PC-3 (cell line): ENCODE measurements at regions not wholly inside any gene's neighbourhood (a gene's known extent, or its start where the extent isn't known, plus 50 kb on each side); places are given as distances from the start of the nearest gene placed in this dataset.
"Not testable (repeated sequence)": the region's sequence is repeated elsewhere in the genome, so short reads cannot be mapped to it uniquely, and the experiment has no call there.

ENCODE experiments used
- ATAC-seq: fragments of 200-7000 bp; cut with Tn5 transposase; 2 replicates; pipeline ENCODE4 v1.9.1; 2020; ENCODE audit warnings: mild to moderate bottlenecking, moderate library complexity
- BruUV-seq: library from RNA; stranded (reverse); fragments of 400-500 nt; replicated peaks from 2 replicates; lab custom pipeline; 2021; lab: Mats Ljungman, UMichigan
- CTCF ChIA-PET: fragments of 300-600 bp; sonication (Branson Sonifier 250); formaldehyde crosslinking; loops from one replicate; lab custom pipeline; 2022; ENCODE audit warnings: antibody characterized with exemption; lab: Charles Lee
- POLR2A ChIA-PET: fragments of 300-600 bp; sonication (Branson Sonifier 250); formaldehyde crosslinking; loops from one replicate; lab custom pipeline; 2022; ENCODE audit warnings: antibody characterized with exemption; ENCODE audit not compliant: unreplicated experiment; lab: Charles Lee
- DNase-seq: peaks from one replicate; pipeline ENCODE4 v3.0.0-alpha.2; 2015
- H2AFZ ChIP-seq: fragments of 300-600 bp; sonication (generic); 2 replicates; pipeline ENCODE4 v1.6.0; 2016; ENCODE audit warnings: antibody characterized with exemption, low read length
- H3F3A ChIP-seq: fragments of 300-600 bp; sonication (generic); one replicate; pipeline ENCODE4 v1.6.0; 2017; ENCODE audit warnings: antibody characterized with exemption, low read length, control low read depth, mild to moderate bottlenecking; ENCODE audit not compliant: unreplicated experiment
- H3K27ac ChIP-seq: fragments of 300-600 bp; sonication (generic); 2 replicates; pipeline ENCODE4 v1.5.1; 2016; ENCODE audit warnings: mild to moderate bottlenecking, low read length
- H3K27me3 ChIP-seq: fragments of 300-600 bp; sonication (generic); 2 replicates; pipeline ENCODE4 v1.6.1; 2016; ENCODE audit warnings: low read length, mixed read lengths
- H3K36me3 ChIP-seq: fragments of 300-600 bp; sonication (generic); 2 replicates; pipeline ENCODE4 v1.6.1; 2016; ENCODE audit warnings: low read depth, mixed run types, low read length, mixed read lengths
- H3K4me1 ChIP-seq: fragments of 300-600 bp; sonication (generic); 2 replicates; pipeline ENCODE4 v1.5.1; 2016; ENCODE audit warnings: low read length; ENCODE audit not compliant: insufficient read depth
- H3K4me2 ChIP-seq: fragments of 300-600 bp; sonication (generic); 2 replicates; pipeline ENCODE4 v1.6.0; 2016; ENCODE audit warnings: low read length
- H3K4me3 ChIP-seq: fragments of 300-600 bp; sonication (generic); 2 replicates; pipeline ENCODE4 v1.5.1; 2016; ENCODE audit warnings: mild to moderate bottlenecking, low read length, mixed read lengths
- H3K79me2 ChIP-seq: fragments of 300-600 bp; sonication (generic); 2 replicates; pipeline ENCODE4 v1.6.1; 2017; ENCODE audit warnings: low read length, mixed read lengths
- H3K9ac ChIP-seq: fragments of 300-600 bp; sonication (generic); 2 replicates; pipeline ENCODE4 v1.6.0; 2016; ENCODE audit warnings: mild to moderate bottlenecking, low read length
- H3K9me2 ChIP-seq: fragments of 300-600 bp; sonication (generic); replicated peaks from 2 replicates; pipeline ENCODE4 v1.6.1; 2016; ENCODE audit warnings: mixed run types, low read length, mixed read lengths
- H3K9me3 ChIP-seq: fragments of 300-600 bp; sonication (generic); 2 replicates; pipeline ENCODE4 v1.6.1; 2016; ENCODE audit warnings: low read length, mixed read lengths
- H4K20me1 ChIP-seq: fragments of 300-600 bp; sonication (generic); 2 replicates; pipeline ENCODE4 v1.6.1; 2016; ENCODE audit warnings: low read length, mixed read lengths
- CTCF ChIP-seq: fragments of 300-600 bp; sonication (generic); conservative IDR thresholded peaks from 2 replicates; pipeline ENCODE4 v1.5.1; 2017; ENCODE audit warnings: antibody characterized with exemption, low read depth, mild to moderate bottlenecking, low read length
- EZH2 ChIP-seq: fragments of 300-600 bp; sonication (generic); IDR thresholded peaks from one replicate; pipeline ENCODE4 v1.6.1; 2017; ENCODE audit warnings: antibody characterized with exemption, mild to moderate bottlenecking, low read length; ENCODE audit not compliant: unreplicated experiment
- EZH2phosphoT487 ChIP-seq: fragments of 300-600 bp; sonication (generic); IDR thresholded peaks from 2 replicates; pipeline ENCODE4 v1.6.1; 2018; ENCODE audit warnings: mild to moderate bottlenecking, antibody characterized with exemption, low read length, borderline replicate concordance
- intact Hi-C: fragments of 100-400 bp; cut with micrococcal nuclease; formaldehyde crosslinking; loops from 2 replicates; pipeline ENCODE4 v1.9.0; 2023

- Histone ChIP-seq H4K20me1 (no peaks in the 10 kb centered on the region), H3K27me3 (no peaks in the 10 kb centered on the region), H3K9me3 (no peaks in the 10 kb centered on the region), H3K9ac (no peak overlapping the region), H3K9me2 (no peaks in the 10 kb centered on the region), H3K79me2 (no peaks in the 10 kb centered on the region), H3K4me3 (no peak overlapping the region), H3K4me1 (peaks cover 12% of the 10 kb centered on the region; the same call in 1 of the 2 replicates), H3K36me3 (no peaks in the 10 kb centered on the region), H3F3A (no peaks in the 10 kb centered on the region), H3K27ac (no peak overlapping the region; the same call in 1 of the 2 replicates), H3K4me2 (0 out of 2 replicates have a peak overlapping the region, but pooled peaks have one; percentile 0), H2AFZ (no peak overlapping the region)
- peak; percentile 59 for DNase-seq
- intact Hi-C loops, result no loop called here
- TF ChIP-seq EZH2phosphoT487, result no peak
- no peak for TF ChIP-seq EZH2
- TF ChIP-seq CTCF, result no peak
- no TSS peak for BruUV-seq
- ChIA-PET CTCF (no interaction called here), POLR2A (no interaction called here)
- ATAC-seq, result peak; percentile 43
These were observed 241.3 kb downstream of the PLA2G4A start for GRCh38 chr1:187070076-187070475.

GRCh38 chr1:187072262-187073034 is 243.7 kb downstream of the PLA2G4A start:
- DNase-seq, H3K27ac ChIP-seq, H3K4me3 ChIP-seq, H4K20me1 ChIP-seq, H3K9ac ChIP-seq, ATAC-seq, CTCF ChIA-PET, H3K27me3 ChIP-seq, intact Hi-C loops, H3K9me2 ChIP-seq, POLR2A ChIA-PET, H3K36me3 ChIP-seq, H3K4me2 ChIP-seq, H3K79me2 ChIP-seq, BruUV-seq, H3F3A ChIP-seq, H3K9me3 ChIP-seq, H2AFZ ChIP-seq: not testable (repeated sequence)
- H3K4me1 ChIP-seq, result peaks cover 12% of the 10 kb centered on the region; the same call in 1 of the 2 replicates

DNA sequence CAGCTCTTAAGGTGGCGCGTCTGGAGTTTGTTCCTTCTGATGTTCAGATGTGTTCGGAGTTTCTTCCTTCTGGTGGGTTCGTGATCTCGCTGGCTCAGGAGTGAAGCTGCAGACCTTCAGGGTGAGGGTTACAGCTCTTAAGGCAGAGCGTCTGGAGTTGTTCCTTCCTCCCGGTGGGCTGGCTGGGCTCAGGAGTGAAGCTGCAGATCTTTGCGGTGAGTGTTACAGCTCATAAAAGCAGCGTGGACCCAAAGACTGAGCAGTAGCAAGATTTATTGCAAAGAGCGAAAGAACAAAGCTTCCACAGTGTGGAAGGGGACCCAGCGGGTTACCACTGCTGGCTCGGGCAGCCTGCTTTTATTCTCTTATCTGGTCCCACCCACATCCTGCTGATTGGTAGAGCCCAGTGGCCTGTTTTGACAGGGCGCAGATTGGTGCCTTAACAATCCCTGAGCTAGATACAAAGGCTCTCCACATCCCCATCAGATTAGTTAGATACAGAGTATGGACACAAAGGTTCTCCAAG is 244.3 kb downstream of the PLA2G4A start:
- not testable (repeated sequence) for BruUV-seq

DNA sequence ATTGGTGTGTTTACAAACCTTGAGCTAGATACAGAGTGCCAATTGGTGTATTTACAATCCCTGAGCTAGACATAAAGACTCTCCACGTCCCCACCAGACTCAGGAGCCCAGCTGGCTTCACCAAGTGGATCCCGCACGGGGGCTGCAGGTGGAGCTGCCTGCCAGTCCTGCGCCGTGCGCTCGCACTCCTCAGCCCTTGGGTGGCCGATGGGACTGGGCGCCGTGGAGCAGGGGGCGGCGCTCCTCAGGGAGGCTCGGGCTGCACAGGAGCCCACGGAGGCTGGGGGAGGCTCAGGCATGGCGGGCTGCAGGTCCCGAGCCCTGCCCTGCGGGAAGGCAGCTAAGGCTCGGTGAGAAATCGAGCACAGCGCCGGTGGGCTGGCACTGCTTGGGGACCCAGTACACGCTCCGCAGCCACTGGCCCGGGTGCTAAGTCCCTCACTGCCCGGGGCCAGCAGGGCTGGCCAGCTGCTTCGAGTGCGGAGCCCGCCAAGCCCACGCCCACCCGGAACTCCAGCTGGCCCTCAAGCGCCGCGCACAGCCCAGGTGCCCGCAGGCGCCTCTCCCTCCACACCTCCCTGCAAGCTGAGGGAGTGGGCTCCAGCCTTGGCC is 245.0 kb downstream of the PLA2G4A start:
- H3K4me1 ChIP-seq, result peaks cover 12% of the 10 kb centered on the region; the same call in 1 of the 2 replicates
- H3K9ac ChIP-seq, H3K9me3 ChIP-seq, H3K27me3 ChIP-seq, H3K79me2 ChIP-seq, ATAC-seq, BruUV-seq, CTCF ChIA-PET, intact Hi-C loops, H3K27ac ChIP-seq, POLR2A ChIA-PET, H3K4me3 ChIP-seq, H3K9me2 ChIP-seq, H3K36me3 ChIP-seq, DNase-seq, H2AFZ ChIP-seq, H4K20me1 ChIP-seq, H3F3A ChIP-seq, H3K4me2 ChIP-seq: not testable (repeated sequence)

More for the DNA sequence above, 244.3 kb downstream of the PLA2G4A start:
- H4K20me1 ChIP-seq, CTCF ChIA-PET, H2AFZ ChIP-seq, H3K36me3 ChIP-seq, DNase-seq, H3K27me3 ChIP-seq, H3K9me2 ChIP-seq, H3K9ac ChIP-seq, H3K4me2 ChIP-seq, intact Hi-C loops, H3K4me3 ChIP-seq, H3F3A ChIP-seq, H3K79me2 ChIP-seq, H3K27ac ChIP-seq, H3K9me3 ChIP-seq, POLR2A ChIA-PET, ATAC-seq: not testable (repeated sequence)
- H3K4me1 ChIP-seq, result peaks cover 12% of the 10 kb centered on the region; the same call in 1 of the 2 replicates
